H1 (cell line): ENCODE measurements at regions not wholly inside any gene's neighbourhood (a gene's known extent, or its start where the extent isn't known, plus 50 kb on each side); places are given as distances from the start of the nearest gene placed in this dataset.

ENCODE experiments used
- CTCF ChIA-PET: fragments of 300-600 bp; sonication (Branson Sonifier 250); formaldehyde crosslinking; loops from one replicate; lab custom pipeline; 2021; ENCODE audit not compliant: partially characterized antibody; lab: Charles Lee
- POLR2A ChIA-PET: fragments of 300-600 bp; sonication (Branson Sonifier 250); formaldehyde crosslinking; loops from one replicate; lab custom pipeline; 2021; ENCODE audit warnings: inconsistent platforms; ENCODE audit not compliant: partially characterized antibody; lab: Charles Lee
- DNase-seq, 2 experiments: peaks; one replicate each; pipeline versions ENCODE4 v3.0.0 to v3.0.0-alpha.2; 2010 to 2022; ENCODE audit warnings: low spot score in 2 of 2, low read depth in 1 of 2, mixed read lengths in 1 of 2
- FAIRE-seq: peaks from 2 replicates; lab custom pipeline; 2011; peaks lifted over from hg19 to GRCh38; lab: Jason Lieb, UNC
- H2AFZ ChIP-seq: 2 replicates; pipeline ENCODE4 v1.8.1; 2012; ENCODE audit warnings: low read length, inconsistent platforms
- H2AK5ac ChIP-seq: 2 replicates; pipeline ENCODE4 v1.6.1; 2013; ENCODE audit warnings: low read depth, low read length
- H2BK120ac ChIP-seq: replicated peaks from 2 replicates; pipeline ENCODE3; 2013; ENCODE audit warnings: low read depth, low read length, inconsistent platforms
- H2BK12ac ChIP-seq: 2 replicates; pipeline ENCODE4 v1.6.1; 2013; ENCODE audit warnings: low read depth, low read length
- H2BK15ac ChIP-seq: 2 replicates; pipeline ENCODE4 v1.6.1; 2013; ENCODE audit warnings: low read length
- H2BK20ac ChIP-seq: 2 replicates; pipeline ENCODE4 v1.6.1; 2013; ENCODE audit warnings: low read length
- H2BK5ac ChIP-seq: 2 replicates; pipeline ENCODE4 v1.6.1; 2013; ENCODE audit warnings: low read depth, low read length
- H3K14ac ChIP-seq: 2 replicates; pipeline ENCODE4 v1.6.1; 2013; ENCODE audit warnings: inconsistent platforms; ENCODE audit not compliant: insufficient read length
- H3K18ac ChIP-seq: 2 replicates; pipeline ENCODE4 v1.6.1; 2013; ENCODE audit warnings: low read length; ENCODE audit errors: extremely low read depth
- H3K23ac ChIP-seq: 2 replicates; pipeline ENCODE4 v1.6.1; 2013; ENCODE audit warnings: inconsistent platforms; ENCODE audit not compliant: insufficient read length
- H3K23me2 ChIP-seq: 2 replicates; pipeline ENCODE4 v1.6.1; 2013; ENCODE audit warnings: low read depth, low read length
- H3K27ac ChIP-seq: 2 replicates; pipeline ENCODE4 v1.6.1; 2011; ENCODE audit warnings: low read depth, low read length, inconsistent platforms
- H3K27me3 ChIP-seq, 4 experiments: replicated peaks in 1 of 4; 1 replicate in 1 of 4; 2 replicates in 3 of 4; pipeline versions ENCODE4 v1.6.1 to v1.8.1; 2011 to 2013; ENCODE audit warnings: low read length in 3 of 4, mild to moderate bottlenecking in 3 of 4, inconsistent platforms in 2 of 4, mixed read lengths in 2 of 4, moderate library complexity in 1 of 4; ENCODE audit not compliant: control insufficient read depth in 3 of 4, insufficient read depth in 3 of 4; ENCODE audit errors: extremely low read depth in 1 of 4
- H3K36me3 ChIP-seq, 4 experiments: 2 replicates each; pipeline versions ENCODE4 v1.6.1 to v1.8.1; 2011 to 2013; ENCODE audit warnings: mild to moderate bottlenecking in 4 of 4, low read length in 3 of 4, moderate library complexity in 2 of 4, control low read depth in 1 of 4, inconsistent platforms in 1 of 4; ENCODE audit not compliant: insufficient read depth in 4 of 4, control insufficient read depth in 2 of 4
- H3K4ac ChIP-seq: replicated peaks from 2 replicates; pipeline ENCODE3; 2013; ENCODE audit warnings: low read length, low read depth, mixed read lengths, inconsistent platforms; ENCODE audit not compliant: insufficient read length
- H3K4me1 ChIP-seq, 4 experiments: replicated peaks in 1 of 4; 1 replicate in 1 of 4; 2 replicates in 3 of 4; pipeline versions ENCODE4 v1.6.1 to v1.8.1; 2011 to 2013; ENCODE audit warnings: low read length in 3 of 4, inconsistent platforms in 2 of 4, mixed read lengths in 1 of 4; ENCODE audit not compliant: insufficient read depth in 4 of 4, control insufficient read depth in 3 of 4
- H3K4me2 ChIP-seq, 2 experiments: 2 replicates each; pipeline versions ENCODE4 v1.6.1 to v1.8.1; 2011 to 2013; ENCODE audit warnings: low read depth in 2 of 2, low read length in 2 of 2, control low read depth in 1 of 2, inconsistent platforms in 1 of 2, mild to moderate bottlenecking in 1 of 2; ENCODE audit not compliant: insufficient read depth in 1 of 2
- H3K4me3 ChIP-seq, 4 experiments: fragments of 200-600, 300-600 bp in 1 of 4; sonication (generic), shearing (Covaris generic), sonication (Bioruptor Twin) in 1 of 4; 2 replicates each; pipeline versions ENCODE4 v1.5.1 to v1.8.1; 2011 to 2016; ENCODE audit warnings: low read length in 4 of 4, low read depth in 3 of 4, control low read depth in 2 of 4, inconsistent platforms in 2 of 4, mild to moderate bottlenecking in 2 of 4, mixed read lengths in 1 of 4, moderate library complexity in 1 of 4; ENCODE audit not compliant: insufficient read depth in 2 of 4; ENCODE audit errors: extremely low read depth in 1 of 4
- H3K56ac ChIP-seq: replicated peaks from 2 replicates; pipeline ENCODE3; 2013; ENCODE audit warnings: low read depth, mild to moderate bottlenecking, mixed read lengths, low read length, inconsistent platforms; ENCODE audit not compliant: insufficient read length
- H3K79me1 ChIP-seq: 2 replicates; pipeline ENCODE4 v1.6.1; 2013; ENCODE audit warnings: low read depth, low read length, control low read depth
- H3K79me2 ChIP-seq, 2 experiments: 2 replicates each; pipeline versions ENCODE4 v1.6.1 to v1.8.1; 2012 to 2013; ENCODE audit warnings: low read length in 2 of 2, mild to moderate bottlenecking in 2 of 2, inconsistent platforms in 1 of 2; ENCODE audit not compliant: insufficient read depth in 2 of 2, control insufficient read depth in 1 of 2
- H3K9ac ChIP-seq, 4 experiments: replicated peaks in 1 of 4; 1 replicate in 1 of 4; 2 replicates in 3 of 4; pipeline versions ENCODE4 v1.6.1 to v1.8.1; 2011 to 2013; ENCODE audit warnings: low read depth in 3 of 4, low read length in 3 of 4, control low read depth in 2 of 4, mild to moderate bottlenecking in 2 of 4, moderate library complexity in 2 of 4, inconsistent platforms in 1 of 4; ENCODE audit errors: extremely low read depth in 1 of 4
- H3K9me3 ChIP-seq, 2 experiments: 2 replicates each; pipeline versions ENCODE4 v1.6.1 to v1.8.1; 2012 to 2013; ENCODE audit warnings: mild to moderate bottlenecking in 2 of 2, moderate library complexity in 2 of 2, control low read depth in 1 of 2, inconsistent platforms in 1 of 2, low read depth in 1 of 2, low read length in 1 of 2, mixed read lengths in 1 of 2; ENCODE audit not compliant: insufficient read depth in 2 of 2
- H4K20me1 ChIP-seq, 2 experiments: replicated peaks in 1 of 2; 2 replicates each; pipeline versions ENCODE3 to v1.8.1; 2011 to 2013; ENCODE audit warnings: inconsistent platforms in 2 of 2, low read length in 2 of 2, mild to moderate bottlenecking in 1 of 2; ENCODE audit not compliant: insufficient read depth in 2 of 2, control insufficient read depth in 1 of 2
- H4K5ac ChIP-seq: 2 replicates; pipeline ENCODE4 v1.6.1; 2013; ENCODE audit warnings: low read length, low read depth, mixed read lengths, inconsistent platforms; ENCODE audit not compliant: insufficient read length
- H4K8ac ChIP-seq: 2 replicates; pipeline ENCODE4 v1.8.0; 2013; ENCODE audit warnings: mild to moderate bottlenecking, moderate library complexity, low read length, inconsistent platforms; ENCODE audit not compliant: insufficient read depth; ENCODE audit errors: extremely low read depth
- H4K91ac ChIP-seq: replicated peaks from 2 replicates; pipeline ENCODE3; 2013; ENCODE audit warnings: low read length, mixed read lengths, inconsistent platforms; ENCODE audit not compliant: insufficient read length
- SIX5 ChIP-seq: IDR thresholded peaks from 2 replicates; pipeline ENCODE4 v1.6.1; 2011; ENCODE audit warnings: mild to moderate bottlenecking, low read depth, low read length
- SRF ChIP-seq: IDR thresholded peaks from 2 replicates; pipeline ENCODE4 v1.6.1; 2011; ENCODE audit warnings: mild to moderate bottlenecking, low read depth, low read length, moderate library complexity
- TEAD4 ChIP-seq: IDR thresholded peaks from 2 replicates; pipeline ENCODE4 v1.6.1; 2012; ENCODE audit warnings: low read depth, low read length, inconsistent platforms, mixed read lengths
- WGBS, 2 experiments: shearing (Covaris generic) in 1 of 2; methylation state at CpG; one replicate each; pipeline versions ENCODE4 v1.1.6 to v1.1.7; 2013 to 2015; ENCODE audit warnings: low lambda C conversion rate in 2 of 2, mixed read lengths in 2 of 2, inconsistent platforms in 1 of 2, low coverage in 1 of 2, missing lambda C conversion rate in 1 of 2; ENCODE audit not compliant: insufficient replicate concordance in 2 of 2, insufficient coverage in 1 of 2, insufficient read length in 1 of 2; ENCODE audit errors: extremely low coverage in 1 of 2, missing lambda C conversion rate in 1 of 2; 5-methylcytosine and 5-hydroxymethylcytosine counted together

GRCh38 chr1:223454959-223455358, 61.7 kb downstream of the CCDC185 start:
- ChIA-PET CTCF (interaction anchor here (1.5 kb wide), 1 partner anchor 101 kb away, joined by 3 read pairs; no protein-coding TSS in a partner anchor), POLR2A (interaction anchor here (0.9 kb wide), 1 partner anchor 108 kb away, joined by 3 read pairs; no protein-coding TSS in a partner anchor)
- Histone ChIP-seq H2BK15ac (no peak overlapping the region), H3K14ac (no peak overlapping the region), H3K36me3 (no peaks in the 10 kb centered on the region), H3K9ac (no peak overlapping the region), H3K4me3 (no peak overlapping the region), H4K91ac (no peak overlapping the region), H4K8ac (no peak overlapping the region), H3K79me1 (no peaks in the 10 kb centered on the region), H3K56ac (no peak overlapping the region), H4K5ac (no peak overlapping the region), H3K27ac (no peak overlapping the region), H3K4me1 (no peaks in the 10 kb centered on the region), H3K4ac (no peak overlapping the region), H3K23me2 (no peaks in the 10 kb centered on the region), H2BK12ac (no peak overlapping the region), H3K79me2 (no peaks in the 10 kb centered on the region), H3K27me3 (no peaks in the 10 kb centered on the region), H2BK5ac (no peak overlapping the region), H2AK5ac (no peak overlapping the region), H3K4me2 (no peak overlapping the region), H3K9me3 (no peaks in the 10 kb centered on the region), H3K23ac (no peak overlapping the region), H2BK20ac (no peak overlapping the region), H4K20me1 (no peaks in the 10 kb centered on the region), H3K18ac (no peak overlapping the region), H2BK120ac (no peak overlapping the region), H2AFZ (no peak overlapping the region)
- 89% methylated on average over 2 of the region's 2 CpGs; no CpG with 5 or more reads in 1 of the 2 experiments for WGBS, 2 experiments
- FAIRE-seq (no peak), DNase-seq (no peak)
- TF ChIP-seq SRF: no peak
- TF ChIP-seq TEAD4: no peak
- TF ChIP-seq SIX5: no peak
